Activated gamma-delta T cell (primary cell): ENCODE measurements at regions not wholly inside any gene's neighbourhood (a gene's known extent, or its start where the extent isn't known, plus 50 kb on each side); places are given as distances from the start of the nearest gene placed in this dataset.
A peak's percentile ranks its signal among the peaks of the same experiment; 100 is the strongest.
"Not testable (repeated sequence)": the region's sequence is repeated elsewhere in the genome, so short reads cannot be mapped to it uniquely, and the experiment has no call there.

Experiments
- DNase-seq: peaks from one replicate; lab custom pipeline; 2025; lab: John Stamatoyannopoulos, UW

GRCh38 chr5:87535706-87536105, 123.0 kb upstream of the CCNH start:
- no peak for DNase-seq

GRCh38 chr5:87529486-87530076, 116.9 kb upstream of the CCNH start:
- DNase-seq = no peak

- no peak for DNase-seq
These were observed 113.4 kb upstream of the CCNH start for GRCh38 chr5:87526131-87526530.

DNA sequence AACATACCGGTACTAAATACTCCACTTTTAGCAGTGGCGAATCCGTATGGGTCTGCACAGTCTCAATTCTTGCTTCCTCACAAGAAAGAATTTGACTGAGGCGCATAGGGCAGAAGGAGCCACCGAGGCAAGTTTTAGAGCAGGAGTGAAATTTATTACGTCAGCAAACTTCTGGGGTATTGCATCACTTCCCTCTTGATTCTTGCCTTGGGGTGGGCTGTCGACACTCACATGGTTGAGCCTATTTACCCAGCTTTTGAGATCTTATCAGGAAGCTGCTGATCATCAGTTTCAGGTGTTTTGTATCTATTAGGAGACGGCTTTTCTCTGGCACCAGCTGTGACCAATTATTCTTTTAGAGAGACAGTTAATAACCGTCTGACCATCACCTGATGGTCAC, 111.5 kb upstream of the CCNH start:
- DNase-seq = no peak

DNA sequence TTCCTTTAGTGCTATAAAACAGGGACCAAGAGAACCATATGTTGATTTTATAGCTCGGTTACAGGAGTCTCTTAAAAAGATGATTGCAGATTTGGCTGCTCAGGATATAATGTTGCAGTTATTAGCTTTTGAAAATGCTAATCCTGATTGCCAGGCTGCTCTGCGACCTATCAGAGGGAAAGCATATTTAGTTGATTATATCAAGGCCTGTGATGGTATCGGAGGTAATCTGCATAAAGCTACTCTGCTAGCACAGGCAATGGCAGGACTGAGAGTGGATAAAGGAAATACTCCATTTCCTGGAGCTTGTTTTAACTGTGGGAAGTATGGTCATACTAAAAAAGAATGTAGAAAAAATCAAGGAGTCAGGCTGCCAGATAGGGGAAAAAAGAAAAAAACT, 99.0 kb upstream of the CCNH start:
- not testable (repeated sequence) for DNase-seq

DNA sequence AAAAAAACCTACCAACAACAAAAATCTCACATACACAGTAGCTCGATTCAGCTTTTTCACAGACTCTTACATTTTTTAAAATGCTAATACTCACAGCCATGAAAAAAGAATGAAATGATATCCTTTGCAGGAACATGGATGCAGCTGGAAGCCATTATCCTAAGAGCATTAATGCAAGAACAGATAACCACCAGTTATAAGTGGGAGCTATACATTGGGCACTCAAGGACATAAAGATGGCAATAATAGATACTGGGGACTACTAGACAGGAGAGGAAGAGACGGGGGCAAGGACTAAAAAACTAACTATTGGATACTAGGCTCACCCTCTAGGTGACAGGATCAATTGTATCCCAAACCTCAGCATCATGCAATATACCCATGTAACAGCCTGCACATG, 90.3 kb upstream of the CCNH start:
- no peak for DNase-seq

DNA sequence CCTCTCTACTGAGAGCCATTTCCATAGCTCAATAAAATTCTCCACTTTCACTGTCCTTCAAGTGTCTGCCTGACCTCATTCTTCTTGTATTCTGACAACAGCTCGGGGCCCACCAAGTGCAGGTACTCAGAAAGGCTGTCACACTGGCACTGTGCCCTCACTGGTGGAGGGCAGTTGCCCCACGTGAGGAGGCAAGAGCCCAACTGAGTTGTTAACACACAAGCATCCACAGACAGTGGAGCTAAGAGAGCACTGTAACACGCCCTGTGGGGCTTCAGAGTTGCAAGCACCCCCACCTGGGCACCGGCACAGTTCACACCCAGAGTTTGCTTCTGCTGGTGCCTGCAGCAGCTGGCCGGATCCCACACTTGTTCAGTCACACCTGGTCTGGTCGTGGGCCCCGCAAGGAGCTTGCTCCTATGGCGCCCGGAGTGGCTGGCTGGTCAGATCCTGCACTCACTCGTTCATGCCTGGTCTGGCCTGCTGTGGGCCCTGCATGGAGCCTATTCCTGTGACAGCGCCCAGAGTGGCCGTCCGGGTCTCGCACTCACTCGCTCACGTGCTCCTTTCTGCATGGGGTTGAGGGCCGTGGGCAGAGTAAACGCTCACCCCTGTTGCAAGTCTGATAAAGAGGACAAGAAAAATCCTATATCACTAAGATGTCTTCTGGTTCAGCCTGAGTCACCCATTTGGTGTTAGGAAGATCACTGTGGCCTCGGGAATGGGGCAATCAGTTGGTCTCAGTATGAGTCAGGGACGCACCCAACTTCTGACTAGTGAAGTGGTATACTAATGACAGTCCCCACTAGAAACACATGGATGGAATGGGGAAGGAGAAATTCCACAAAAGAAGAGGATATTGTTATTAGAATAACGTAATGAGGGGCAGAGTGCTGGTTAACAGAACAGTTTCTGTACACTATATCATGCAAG, 87.0 kb upstream of the CCNH start:
- DNase-seq = peak; percentile 3
